ENCODE measurements at regions not wholly inside any gene's neighbourhood (a gene's known extent, or its start where the extent isn't known, plus 50 kb on each side); places are given as distances from the start of the nearest gene placed in this dataset.

DNA sequence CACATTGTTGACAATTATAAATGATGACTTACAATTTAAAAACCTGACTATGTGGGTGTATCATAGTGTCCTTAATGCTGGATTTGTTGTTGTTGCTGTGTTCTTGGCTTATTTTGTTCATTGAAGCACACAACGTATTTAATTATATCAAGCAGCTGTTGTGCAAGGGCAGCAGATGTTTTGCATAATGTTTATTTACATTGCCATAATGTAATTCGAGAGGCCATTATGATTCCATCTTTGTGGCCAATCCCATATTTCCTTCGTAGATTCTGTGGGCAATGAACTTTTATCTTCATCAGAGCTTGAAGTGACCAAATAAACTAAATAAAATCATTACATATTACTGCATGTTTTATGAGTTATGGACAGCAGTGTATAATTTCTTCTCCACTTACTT, 422.6 kb upstream of the GALNTL6 start:
- Histone ChIP-seq H3K4me1 (no peaks in the 10 kb centered on the region), H3K27me3 (no peaks in the 10 kb centered on the region), H3K36me3 (no peaks in the 10 kb centered on the region), H3K4me3 (ENCODE audit: low read depth, low read length) (no peak overlapping the region), H3K9me3 (no peaks in the 10 kb centered on the region)
- no peak for DNase-seq
- TF ChIP-seq CTCF (IDR thresholded peaks at IDR 0.05; ENCODE audit: low read depth, low read length), result no peak

DNA sequence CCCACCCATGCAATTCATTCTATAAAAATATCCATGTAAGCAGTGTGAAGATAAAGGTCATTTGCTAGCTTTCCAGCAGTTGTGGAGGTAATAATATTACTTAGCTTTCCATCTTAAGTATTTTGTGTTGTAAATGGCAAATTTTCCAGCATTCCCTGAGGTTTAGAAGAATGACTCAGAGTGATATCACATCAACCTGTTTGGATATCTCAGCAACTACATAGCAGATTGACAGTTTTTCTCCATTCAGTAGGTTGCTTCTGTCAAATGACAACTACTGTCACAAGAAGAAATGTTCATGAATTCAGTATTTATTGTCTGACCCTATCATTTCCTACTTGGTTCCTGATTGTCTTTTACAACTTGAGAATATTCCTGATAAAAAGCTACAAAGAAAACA, 434.9 kb upstream of the GALNTL6 start:
- no peak for TF ChIP-seq CTCF (IDR thresholded peaks at IDR 0.05; ENCODE audit: low read depth, low read length)
- DNase-seq, result no peak
- H3K27me3 ChIP-seq, result no peaks in the 10 kb centered on the region
- H3K9me3 ChIP-seq, result no peaks in the 10 kb centered on the region
- no peaks in the 10 kb centered on the region for H3K4me1 ChIP-seq
- no peaks in the 10 kb centered on the region for H3K36me3 ChIP-seq
- H3K4me3 ChIP-seq (ENCODE audit: low read depth, low read length), result no peak overlapping the region

GRCh38 chr4:171376724-171377123, 436.5 kb upstream of the GALNTL6 start:
- H3K9me3 ChIP-seq, result no peaks in the 10 kb centered on the region
- no peaks in the 10 kb centered on the region for H3K4me1 ChIP-seq
- no peak overlapping the region for H3K4me3 ChIP-seq (ENCODE audit: low read depth, low read length)
- no peaks in the 10 kb centered on the region for H3K36me3 ChIP-seq
- TF ChIP-seq CTCF (IDR thresholded peaks at IDR 0.05; ENCODE audit: low read depth, low read length), result no peak
- H3K27me3 ChIP-seq, result no peaks in the 10 kb centered on the region
- no peak for DNase-seq

DNA sequence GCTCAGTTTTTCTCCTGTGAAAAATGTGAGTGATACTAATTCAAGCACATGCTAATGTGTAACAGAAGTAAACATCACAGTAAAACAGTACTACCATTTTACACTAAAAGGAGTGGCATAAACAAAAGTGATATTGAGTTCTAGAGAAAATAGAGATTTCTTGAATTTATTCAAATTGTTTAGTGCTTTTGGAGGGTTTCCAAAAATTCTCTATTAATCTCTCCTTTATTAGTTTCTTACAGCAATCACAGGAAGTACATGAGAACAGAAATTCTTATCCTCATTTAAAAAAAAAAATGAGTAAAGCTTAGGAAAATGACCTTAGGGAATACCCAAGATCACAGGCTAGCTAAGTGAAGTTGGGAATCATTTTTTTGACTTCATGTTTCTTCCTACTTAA, 459.7 kb upstream of the GALNTL6 start:
- H3K4me3 ChIP-seq (ENCODE audit: low read depth, low read length), result no peak overlapping the region

DNA sequence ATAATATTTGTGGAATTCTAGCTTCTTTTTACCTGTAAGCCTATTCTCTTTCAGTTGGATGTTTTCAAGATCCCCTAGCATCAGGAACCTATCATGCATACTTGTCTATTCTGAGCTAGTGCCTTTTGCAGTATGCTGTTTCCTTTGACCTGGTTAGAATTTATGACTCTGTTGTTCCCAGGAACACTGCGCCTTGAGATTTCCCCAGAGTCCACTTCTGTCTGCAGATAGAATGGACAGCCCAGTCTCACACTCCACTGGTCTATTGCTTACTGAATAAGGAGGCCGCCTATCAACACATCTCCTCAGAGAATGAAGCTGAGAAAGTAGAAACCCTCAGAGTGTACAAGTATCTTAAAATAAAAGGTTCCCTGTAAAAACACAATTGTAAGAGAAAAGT, 465.1 kb upstream of the GALNTL6 start:
- DNase-seq, result no peak
- no peaks in the 10 kb centered on the region for H3K27me3 ChIP-seq
- no peaks in the 10 kb centered on the region for H3K9me3 ChIP-seq
- no peaks in the 10 kb centered on the region for H3K36me3 ChIP-seq
- H3K4me1 ChIP-seq, result no peaks in the 10 kb centered on the region
- H3K4me3 ChIP-seq (ENCODE audit: low read depth, low read length), result no peak overlapping the region
- no peak for TF ChIP-seq CTCF (IDR thresholded peaks at IDR 0.05; ENCODE audit: low read depth, low read length)

More for the DNA sequence above, 459.7 kb upstream of the GALNTL6 start:
- no peak for TF ChIP-seq CTCF (IDR thresholded peaks at IDR 0.05; ENCODE audit: low read depth, low read length)
- no peaks in the 10 kb centered on the region for H3K27me3 ChIP-seq
- DNase-seq, result no peak
- no peaks in the 10 kb centered on the region for H3K9me3 ChIP-seq
- H3K36me3 ChIP-seq, result no peaks in the 10 kb centered on the region
- no peaks in the 10 kb centered on the region for H3K4me1 ChIP-seq

- TF ChIP-seq CTCF (IDR thresholded peaks at IDR 0.05; ENCODE audit: low read depth, low read length), result no peak
- DNase-seq, result no peak
These were observed 470.6 kb upstream of the GALNTL6 start for GRCh38 chr4:171342646-171343045.

More at GRCh38 chr4:171342646-171343045, 470.6 kb upstream of the GALNTL6 start:
- no peaks in the 10 kb centered on the region for H3K9me3 ChIP-seq
- no peak overlapping the region for H3K4me3 ChIP-seq (ENCODE audit: low read depth, low read length)
- H3K36me3 ChIP-seq, result no peaks in the 10 kb centered on the region
- H3K4me1 ChIP-seq, result no peaks in the 10 kb centered on the region
- H3K27me3 ChIP-seq, result no peaks in the 10 kb centered on the region
